Thymus (tissue), 11 donors: ENCODE measurements at regions not wholly inside any gene's neighbourhood (a gene's known extent, or its start where the extent isn't known, plus 50 kb on each side); places are given as distances from the start of the nearest gene placed in this dataset.

Experiments
- DNase-seq, 9 donors: peaks; one replicate each; pipeline ENCODE4 v3.0.0-alpha.2; 2013; ENCODE audit warnings: low spot score in 9 of 9, low read depth in 6 of 9, missing footprints in 1 of 9
- H3K27ac ChIP-seq, 2 donors: one replicate each; pipeline ENCODE4 v1.5.1; 2013; ENCODE audit warnings: control low read depth in 1 of 2, low read depth in 1 of 2, low read length in 1 of 2, mild to moderate bottlenecking in 1 of 2, moderate library complexity in 1 of 2
- H3K27me3 ChIP-seq, 2 donors: one replicate each; pipeline ENCODE4 v1.5.1; 2013; ENCODE audit warnings: low read length in 1 of 2; ENCODE audit not compliant: control insufficient read depth in 2 of 2, insufficient read depth in 1 of 2
- H3K36me3 ChIP-seq, 2 donors: one replicate each; pipeline ENCODE4 v1.5.1; 2013; ENCODE audit warnings: low read length in 1 of 2, mild to moderate bottlenecking in 1 of 2, moderate library complexity in 1 of 2; ENCODE audit not compliant: control insufficient read depth in 2 of 2, insufficient read depth in 2 of 2
- H3K4me1 ChIP-seq, 2 donors: one replicate each; pipeline ENCODE4 v1.5.1; 2013; ENCODE audit warnings: low read length in 2 of 2; ENCODE audit not compliant: control insufficient read depth in 2 of 2, insufficient read depth in 2 of 2
- H3K4me3 ChIP-seq, 2 donors: one replicate each; pipeline ENCODE4 v1.5.1; 2013; ENCODE audit warnings: low read length in 2 of 2, control low read depth in 1 of 2, mild to moderate bottlenecking in 1 of 2
- H3K9me3 ChIP-seq, 2 donors: one replicate each; pipeline ENCODE4 v1.5.1; 2013; ENCODE audit warnings: low read length in 1 of 2, mild to moderate bottlenecking in 1 of 2; ENCODE audit not compliant: control insufficient read depth in 2 of 2, insufficient read depth in 1 of 2
- WGBS: extraction: QIAGEN DNeasy Blood & Tissue Kit; methylation state at CpG from one replicate; pipeline ENCODE4 v1.1.7; 2013; 5-methylcytosine and 5-hydroxymethylcytosine counted together
- donor health status: healthy.

- H3K9me3 ChIP-seq, result no peaks in the 10 kb centered on the region
- H3K36me3 ChIP-seq, result no peaks in the 10 kb centered on the region
- 88% methylated on average over 13 of the region's 13 CpGs for whole genome bisulfite sequencing
- H3K4me3 ChIP-seq, result no peak overlapping the region
- H3K4me1 ChIP-seq, result peaks cover 0 to 14% of the 10 kb centered on the region in 2 donors
- no peak for DNase-seq
- H3K27me3 ChIP-seq, result peaks cover 0 to 3% of the 10 kb centered on the region in 2 donors
- H3K27ac ChIP-seq, result no peak overlapping the region
These were observed 75.9 kb downstream of the PTGR3 start for GRCh38 chr18:75132931-75133525.

- WGBS, result 93% methylated on average over 27 of the region's 27 CpGs
- Histone ChIP-seq H3K4me1 (peaks cover 0 to 14% of the 10 kb centered on the region in 2 donors), H3K36me3 (no peaks in the 10 kb centered on the region), H3K27me3 (peaks cover 0 to 3% of the 10 kb centered on the region in 2 donors), H3K27ac (no peak overlapping the region), H3K9me3 (no peaks in the 10 kb centered on the region), H3K4me3 (no peak overlapping the region)
- no peak for DNase-seq
These were observed 76.7 kb downstream of the PTGR3 start for GRCh38 chr18:75132098-75132870.

- 91% methylated on average over 20 of the region's 20 CpGs for WGBS
- Histone ChIP-seq H3K9me3 (no peaks in the 10 kb centered on the region), H3K27me3 (peaks cover 0 to 3% of the 10 kb centered on the region in 2 donors), H3K27ac (no peak overlapping the region), H3K36me3 (no peaks in the 10 kb centered on the region), H3K4me3 (no peak overlapping the region), H3K4me1 (peaks cover 0 to 14% of the 10 kb centered on the region in 2 donors)
- no peak for DNase-seq
These were observed 77.4 kb downstream of the PTGR3 start for GRCh38 chr18:75131381-75132000.

- 89% methylated on average over 13 of the region's 13 CpGs for WGBS
- Histone ChIP-seq H3K27me3 (peaks cover 0 to 3% of the 10 kb centered on the region in 2 donors), H3K27ac (no peak overlapping the region), H3K4me1 (peaks cover 0 to 14% of the 10 kb centered on the region in 2 donors), H3K36me3 (no peaks in the 10 kb centered on the region), H3K4me3 (no peak overlapping the region), H3K9me3 (no peaks in the 10 kb centered on the region)
- DNase-seq, result no peak
These were observed 78.2 kb downstream of the PTGR3 start for GRCh38 chr18:75130591-75131328.

- H3K27ac ChIP-seq, result no peak overlapping the region
- no peak for DNase-seq
- no peaks in the 10 kb centered on the region for H3K9me3 ChIP-seq
- no peaks in the 10 kb centered on the region for H3K36me3 ChIP-seq
- H3K4me1 ChIP-seq, result peaks cover 0 to 14% of the 10 kb centered on the region in 2 donors
- peaks cover 0 to 5% of the 10 kb centered on the region in 2 donors for H3K27me3 ChIP-seq
- WGBS, result 98% methylated on average over 18 of the region's 18 CpGs
- H3K4me3 ChIP-seq, result no peak overlapping the region
These were observed 79.0 kb downstream of the PTGR3 start for GRCh38 chr18:75129717-75130477.

GRCh38 chr18:75128911-75129716 is 79.8 kb downstream of the PTGR3 start:
- H3K36me3 ChIP-seq, result no peaks in the 10 kb centered on the region
- 97% methylated on average over 17 of the region's 17 CpGs for WGBS
- peaks cover 0 to 14% of the 10 kb centered on the region in 2 donors for H3K4me1 ChIP-seq
- no peak for DNase-seq
- H3K27me3 ChIP-seq, result peaks cover 0 to 7% of the 10 kb centered on the region in 2 donors
- no peak overlapping the region for H3K27ac ChIP-seq
- no peaks in the 10 kb centered on the region for H3K9me3 ChIP-seq
- H3K4me3 ChIP-seq, result no peak overlapping the region

- Histone ChIP-seq H3K4me1 (peaks cover 0 to 14% of the 10 kb centered on the region in 2 donors), H3K27ac (no peak overlapping the region), H3K4me3 (no peak overlapping the region), H3K9me3 (no peaks in the 10 kb centered on the region), H3K36me3 (no peaks in the 10 kb centered on the region), H3K27me3 (peaks cover 0 to 7% of the 10 kb centered on the region in 2 donors)
- DNase-seq, result no peak
- 78% methylated on average over 7 of the region's 7 CpGs for WGBS
These were observed 80.8 kb downstream of the PTGR3 start for GRCh38 chr18:75128051-75128605.
